Adrenal gland (tissue), 9 donors: ENCODE measurements at regions not wholly inside any gene's neighbourhood (a gene's known extent, or its start where the extent isn't known, plus 50 kb on each side); places are given as distances from the start of the nearest gene placed in this dataset.

ENCODE experiments used
- DNase-seq, 7 donors: peaks; one replicate each; pipeline ENCODE4 v3.0.0-alpha.2; 2019 to 2020
- H3K27ac ChIP-seq, 5 donors: fragments of 200-600 bp; sonication (generic) in 4 of 5; 1 replicate in 3 of 5; 2 replicates in 2 of 5; pipeline versions ENCODE4 v1.5.1 to v1.8.0; 2016 to 2020; ENCODE audit warnings: mild to moderate bottlenecking in 1 of 5
- H3K27me3 ChIP-seq: fragments of 200-600 bp; 2 replicates; pipeline ENCODE4 v1.8.0; 2021
- H3K36me3 ChIP-seq, 2 donors: fragments of 200-600 bp; replicated peaks in 1 of 2; 1 replicate in 1 of 2; 2 replicates in 1 of 2; pipeline versions ENCODE4 v1.5.1 to v1.8.0; 2018 to 2022
- H3K4me1 ChIP-seq, 2 donors: fragments of 200-600 bp; replicated peaks in 1 of 2; 1 replicate in 1 of 2; 2 replicates in 1 of 2; pipeline versions ENCODE4 v1.5.1 to v1.8.0; 2018 to 2021
- H3K4me3 ChIP-seq, 4 donors: fragments of 200-600 bp; sonication (generic) in 3 of 4; one replicate each; pipeline ENCODE4 v1.5.1; 2016 to 2018
- H3K9me3 ChIP-seq, 3 donors: fragments of 200-600 bp; sonication (generic) in 1 of 3; replicated peaks in 1 of 3; 1 replicate in 2 of 3; 2 replicates in 1 of 3; pipeline versions ENCODE4 v1.5.1 to v1.8.0; 2016 to 2021
- CTCF ChIP-seq, 6 experiments: fragments of 450-650 bp in 4 of 6; fragments of 200-600 bp in 2 of 6; sonication (generic) in 1 of 6; IDR thresholded peaks; 1 replicate in 5 of 6; 2 replicates in 1 of 6; pipeline versions ENCODE4 v1.5.1 to v1.8.0; 2016 to 2021; ENCODE audit warnings: antibody characterized with exemption in 6 of 6, mild to moderate bottlenecking in 2 of 6, moderate library complexity in 1 of 6
- POLR2A ChIP-seq, 2 donors: fragments of 450-650 bp; IDR thresholded peaks; one replicate each; pipeline ENCODE4 v1.6.1; 2017; ENCODE audit warnings: antibody characterized with exemption in 2 of 2, mild to moderate bottlenecking in 2 of 2, moderate library complexity in 1 of 2
- WGBS, 4 donors: extraction: QIAGEN DNeasy Blood & Tissue Kit in 2 of 4; methylation state at CpG; one replicate each; pipeline versions ENCODE4 v1.1.5 to v1.1.7; 2013 to 2017; 5-methylcytosine and 5-hydroxymethylcytosine counted together
- intact Hi-C, 2 donors: fragments of 100-400 bp; cut with DNase I; formaldehyde crosslinking; loops; one replicate each; pipeline versions ENCODE4 v1.14.1 to v1.15.0; 2022 to 2023
- donor health status: healthy with polysubstance abuse.
- donor health status: Bipolar disorder and iron deficiency.
- donor health status: DM: yes; HTN: yes; CAD: no.
- donor health status: DM: no; HTN: no; CAD: no.
- donor health status: DM: no; HTN: no; CAD: no.

DNA sequence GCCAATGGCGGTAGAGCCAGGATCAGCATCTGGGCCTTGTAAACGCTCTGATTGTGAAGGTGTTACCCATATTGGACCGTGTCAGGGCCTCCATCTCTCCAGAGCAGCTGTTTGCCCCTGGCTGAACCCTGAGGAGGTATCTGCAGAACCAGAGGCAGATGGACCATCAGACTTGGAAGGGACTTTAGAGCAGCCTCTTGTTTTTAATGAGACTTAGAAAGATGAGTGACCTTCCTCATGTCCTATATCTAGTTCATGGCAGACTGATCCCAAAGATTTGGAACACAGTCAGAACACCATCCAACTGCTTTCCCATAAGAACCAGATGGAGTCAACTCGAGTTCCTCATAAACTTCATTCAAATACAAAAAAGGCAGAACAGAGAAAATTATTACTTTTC is 135.1 kb upstream of the MSX1 start:
- H3K27me3 ChIP-seq, result no peaks in the 10 kb centered on the region
- no peak overlapping the region for H3K27ac ChIP-seq
- DNase-seq, result no peak
- H3K4me3 ChIP-seq, result no peak overlapping the region
- no peaks in the 10 kb centered on the region for H3K4me1 ChIP-seq
- intact Hi-C loops, result no loop called here
- peaks cover 0 to 14% (median 0%) of the 10 kb centered on the region in 3 donors for H3K9me3 ChIP-seq
- TF ChIP-seq CTCF (IDR thresholded peaks at IDR 0.05), result no peak
- TF ChIP-seq POLR2A (IDR thresholded peaks at IDR 0.05), result no peak
- H3K36me3 ChIP-seq, result no peaks in the 10 kb centered on the region
- WGBS, 4 donors, result 79 to 85% (median 81%) methylated on average over 4 of the region's 4 CpGs

GRCh38 chr4:4721636-4722035 is 137.8 kb upstream of the MSX1 start:
- intact Hi-C loops, result no loop called here
- Histone ChIP-seq H3K4me1 (no peaks in the 10 kb centered on the region), H3K27ac (no peak overlapping the region), H3K36me3 (no peaks in the 10 kb centered on the region), H3K9me3 (peaks cover 0 to 14% (median 0%) of the 10 kb centered on the region in 3 donors), H3K4me3 (no peak overlapping the region), H3K27me3 (no peaks in the 10 kb centered on the region)
- no peak for DNase-seq
- TF ChIP-seq POLR2A (IDR thresholded peaks at IDR 0.05) (no peak), CTCF (IDR thresholded peaks at IDR 0.05) (no peak)
- WGBS, 4 donors, result 89 to 93% (median 90%) methylated on average over 5 of the region's 5 CpGs

DNA sequence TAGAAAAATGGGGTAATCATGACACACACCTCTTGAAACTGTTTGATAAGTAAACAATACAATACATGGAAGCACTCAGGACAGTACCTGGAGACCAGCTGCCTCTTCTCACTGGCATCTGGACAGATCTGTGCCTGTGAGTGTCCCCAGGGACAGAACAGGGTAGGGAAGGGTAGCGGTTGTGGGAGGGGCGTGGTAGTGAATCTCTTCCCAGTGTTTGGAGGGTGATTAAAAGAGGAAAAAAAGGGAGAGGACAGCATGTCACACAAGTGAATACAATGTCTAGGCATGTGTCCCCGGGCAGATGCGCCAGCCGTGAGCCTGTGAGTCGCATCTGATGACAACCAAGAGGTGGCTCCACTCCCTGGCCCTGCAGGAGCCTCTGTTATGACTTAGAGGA is 138.8 kb upstream of the MSX1 start:
- no peaks in the 10 kb centered on the region for H3K27me3 ChIP-seq
- H3K27ac ChIP-seq, result no peak overlapping the region
- WGBS, 4 donors, result 75 to 93% (median 88%) methylated on average over 6 of the region's 6 CpGs
- DNase-seq, result no peak
- H3K4me1 ChIP-seq, result no peaks in the 10 kb centered on the region
- intact Hi-C loops, result no loop called here
- TF ChIP-seq CTCF (IDR thresholded peaks at IDR 0.05), result no peak
- no peak overlapping the region for H3K4me3 ChIP-seq
- peaks cover 0 to 6% (median 0%) of the 10 kb centered on the region in 3 donors for H3K9me3 ChIP-seq
- H3K36me3 ChIP-seq, result no peaks in the 10 kb centered on the region

DNA sequence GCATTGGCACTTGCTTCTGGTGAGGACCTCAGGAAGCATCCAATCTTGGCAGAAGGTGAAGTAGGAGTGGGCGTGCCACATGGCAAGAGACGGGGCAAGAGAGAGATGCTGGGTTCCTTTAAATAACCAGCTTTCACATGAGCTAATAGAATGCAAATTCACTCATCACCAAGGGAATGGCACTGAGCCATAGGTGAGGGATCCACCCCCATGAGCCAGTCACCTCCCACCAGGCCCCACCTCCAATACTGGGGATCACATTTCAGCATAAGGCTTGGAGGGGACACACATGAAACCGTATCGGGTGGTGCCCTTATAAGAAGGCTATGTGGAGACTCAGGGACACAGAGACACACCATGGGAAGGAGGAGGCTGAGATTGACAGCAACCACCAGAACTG is 140.0 kb upstream of the MSX1 start:
- Histone ChIP-seq H3K27ac (no peak overlapping the region), H3K9me3 (no peaks in the 10 kb centered on the region), H3K36me3 (no peaks in the 10 kb centered on the region), H3K4me1 (no peaks in the 10 kb centered on the region), H3K27me3 (no peaks in the 10 kb centered on the region), H3K4me3 (no peak overlapping the region)
- intact Hi-C loops, result no loop called here
- TF ChIP-seq POLR2A (IDR thresholded peaks at IDR 0.05) (no peak), CTCF (IDR thresholded peaks at IDR 0.05) (no peak)
- WGBS, 4 donors, result 84 to 95% (median 90%) methylated on average over 2 to 4 of the region's 4 CpGs
- DNase-seq, result no peak
